Omental fat pad (tissue), 3 donors: ENCODE measurements at regions not wholly inside any gene's neighbourhood (a gene's known extent, or its start where the extent isn't known, plus 50 kb on each side); places are given as distances from the start of the nearest gene placed in this dataset.

Source experiments
- ATAC-seq: fragments of 150-250 bp; one replicate; pipeline ENCODE4 v1.9.1; 2016; ENCODE audit warnings: mild to moderate bottlenecking, moderate library complexity; ENCODE audit not compliant: low FRiP score
- DNase-seq: peaks from one replicate; pipeline ENCODE4 v3.0.0-alpha.2; 2019; ENCODE audit warnings: low spot score
- CTCF ChIP-seq, 3 donors: fragments of 450-650 bp; IDR thresholded peaks; one replicate each; pipeline ENCODE4 v1.5.1; 2016 to 2017; ENCODE audit warnings: antibody characterized with exemption in 3 of 3, mild to moderate bottlenecking in 3 of 3, moderate library complexity in 2 of 3

GRCh38 chrX:121949041-121949760 is 901.8 kb downstream of the GLUD2 start:
- DNase-seq (no peak), ATAC-seq (no peak)
- TF ChIP-seq CTCF (IDR thresholded peaks at IDR 0.05): no peak

- no peak for DNase-seq
- no peak for TF ChIP-seq CTCF (IDR thresholded peaks at IDR 0.05)
- ATAC-seq: no peak
These were observed 911.5 kb downstream of the GLUD2 start for GRCh38 chrX:121958886-121959285.

GRCh38 chrX:121975671-121976070 is 928.3 kb downstream of the GLUD2 start:
- no peak for TF ChIP-seq CTCF (IDR thresholded peaks at IDR 0.05)
- ATAC-seq: no peak
- no peak for DNase-seq

- DNase-seq: no peak
- ATAC-seq: no peak
These were observed 939.8 kb downstream of the GLUD2 start for GRCh38 chrX:121987163-121987562.

GRCh38 chrX:121987835-121988234 is 940.4 kb downstream of the GLUD2 start:
- DNase-seq: no peak
- no peak for TF ChIP-seq CTCF (IDR thresholded peaks at IDR 0.05)
- ATAC-seq: no peak

More at GRCh38 chrX:121987163-121987562, 939.8 kb downstream of the GLUD2 start:
- TF ChIP-seq CTCF (IDR thresholded peaks at IDR 0.05): no peak

GRCh38 chrX:122004127-122004526 is 956.7 kb downstream of the GLUD2 start:
- no peak for TF ChIP-seq CTCF (IDR thresholded peaks at IDR 0.05)
- no peak for ATAC-seq

GRCh38 chrX:122026665-122027064 is 979.3 kb downstream of the GLUD2 start:
- DNase-seq: no peak
- no peak for TF ChIP-seq CTCF (IDR thresholded peaks at IDR 0.05)
- ATAC-seq: no peak

More at GRCh38 chrX:122004127-122004526, 956.7 kb downstream of the GLUD2 start:
- DNase-seq: no peak
